ENCODE measurements at regions not wholly inside any gene's neighbourhood (a gene's known extent, or its start where the extent isn't known, plus 50 kb on each side); places are given as distances from the start of the nearest gene placed in this dataset.

- no peak for DNase-seq (ENCODE audit: low read depth, low spot score)
Observed at GRCh38 chr5:116900793-116901192, 326.2 kb upstream of the SEMA6A start.

- DNase-seq (ENCODE audit: low read depth, low spot score), result no peak
Observed at GRCh38 chr5:116898917-116899316, 324.3 kb upstream of the SEMA6A start.

GRCh38 chr5:116897291-116897690 lies 322.7 kb upstream of the SEMA6A start:
- no peak for DNase-seq (ENCODE audit: low read depth, low spot score)

GRCh38 chr5:116896001-116896400 lies 321.4 kb upstream of the SEMA6A start:
- no peak for DNase-seq (ENCODE audit: low read depth, low spot score)

- DNase-seq (ENCODE audit: low read depth, low spot score), result no peak
Observed at GRCh38 chr5:116892993-116893392, 318.4 kb upstream of the SEMA6A start.

- DNase-seq (ENCODE audit: low read depth, low spot score), result no peak
Observed at GRCh38 chr5:116887104-116887503, 312.5 kb upstream of the SEMA6A start.

- DNase-seq (ENCODE audit: low read depth, low spot score), result no peak
Observed at GRCh38 chr5:116885825-116886224, 311.2 kb upstream of the SEMA6A start.

- no peak for DNase-seq (ENCODE audit: low read depth, low spot score)
Observed at GRCh38 chr5:116883875-116884274, 309.3 kb upstream of the SEMA6A start.

- no peak for DNase-seq (ENCODE audit: low read depth, low spot score)
Observed at GRCh38 chr5:116881921-116882531, 307.4 kb upstream of the SEMA6A start.

GRCh38 chr5:116880601-116881000 lies 306.0 kb upstream of the SEMA6A start:
- no peak for DNase-seq (ENCODE audit: low read depth, low spot score)

- DNase-seq (ENCODE audit: low read depth, low spot score), result no peak
Observed at GRCh38 chr5:116880150-116880549, 305.5 kb upstream of the SEMA6A start.

- DNase-seq (ENCODE audit: low read depth, low spot score), result no peak
Observed at GRCh38 chr5:116876240-116876840, 301.7 kb upstream of the SEMA6A start.

- DNase-seq (ENCODE audit: low read depth, low spot score), result no peak
Observed at GRCh38 chr5:116872986-116873385, 298.4 kb upstream of the SEMA6A start.

GRCh38 chr5:116872486-116872885 lies 297.9 kb upstream of the SEMA6A start:
- no peak for DNase-seq (ENCODE audit: low read depth, low spot score)

- DNase-seq (ENCODE audit: low read depth, low spot score), result peak; percentile 84
Observed at GRCh38 chr5:116867825-116868224, 293.2 kb upstream of the SEMA6A start.

GRCh38 chr5:116865651-116866050 lies 291.0 kb upstream of the SEMA6A start:
- no peak for DNase-seq (ENCODE audit: low read depth, low spot score)

GRCh38 chr5:116864838-116865190 lies 290.2 kb upstream of the SEMA6A start:
- DNase-seq (ENCODE audit: low read depth, low spot score), result no peak

- DNase-seq (ENCODE audit: low read depth, low spot score), result peak; percentile 97
Observed at GRCh38 chr5:116864157-116864837, 289.7 kb upstream of the SEMA6A start.

- DNase-seq (ENCODE audit: low read depth, low spot score), result no peak
Observed at GRCh38 chr5:116862632-116863455, 288.2 kb upstream of the SEMA6A start.

GRCh38 chr5:116861666-116862065 lies 287.0 kb upstream of the SEMA6A start:
- DNase-seq (ENCODE audit: low read depth, low spot score), result no peak

GRCh38 chr5:116861097-116861496 lies 286.5 kb upstream of the SEMA6A start:
- no peak for DNase-seq (ENCODE audit: low read depth, low spot score)

GRCh38 chr5:116859666-116860320 lies 285.2 kb upstream of the SEMA6A start:
- no peak for DNase-seq (ENCODE audit: low read depth, low spot score)

Measured in ELF-1 (cell line).